ENCODE measurements at regions not wholly inside any gene's neighbourhood (a gene's known extent, or its start where the extent isn't known, plus 50 kb on each side); places are given as distances from the start of the nearest gene placed in this dataset.

DNA sequence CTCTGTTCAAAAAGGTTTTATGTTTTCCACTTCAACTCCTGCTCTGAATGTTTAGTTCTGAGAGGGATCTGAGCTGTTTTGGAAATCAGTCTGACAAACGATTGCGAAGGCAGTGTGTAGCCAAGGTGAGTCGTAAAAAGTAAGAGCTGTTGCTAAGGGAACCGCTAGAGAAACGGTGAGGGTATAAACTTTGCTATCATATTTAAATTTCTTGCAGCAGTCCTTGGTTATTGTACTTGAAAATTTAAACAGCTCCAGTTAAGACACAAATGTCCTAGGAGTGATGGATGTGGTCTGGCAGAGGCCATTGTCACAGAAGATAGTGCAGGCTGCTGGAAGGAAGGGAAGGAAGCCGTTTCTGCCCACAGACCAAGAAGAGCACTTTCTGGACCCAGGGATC, 64.9 kb upstream of the CITED2 start:
- Mint-ChIP-seq H3K27me3 (no peaks in the 10 kb centered on the region), H3K4me1 (peaks cover 0 to 4% (median 3%) of the 10 kb centered on the region in 3 donors), H3K9me3 (no peaks in the 10 kb centered on the region), H3K27ac (no peak overlapping the region), H3K36me3 (no peaks in the 10 kb centered on the region), H3K4me3 (no peak overlapping the region)
- H3K36me3 ChIP-seq (ENCODE audit: control insufficient read depth in 2 of 2, extremely low read depth in 1 of 2, insufficient read depth in 1 of 2, low read length in 1 of 2), result no peaks in the 10 kb centered on the region
- ATAC-seq (replicated peaks in 1 of 4), result no peak
- no peaks in the 10 kb centered on the region for H3K9me3 ChIP-seq
- no peak overlapping the region for H3K4me3 ChIP-seq (ENCODE audit: control insufficient read depth in 1 of 2, extremely low read depth in 1 of 2, low read length in 1 of 2)
- H3K27me3 ChIP-seq (replicated peaks in 1 of 2; ENCODE audit: control insufficient read depth in 2 of 2, extremely low read depth in 1 of 2, insufficient read depth in 2 of 2, low read length in 1 of 2), result no peaks in the 10 kb centered on the region
- H3K4me1 ChIP-seq (ENCODE audit: control insufficient read depth in 1 of 2, extremely low read depth in 1 of 2, insufficient read depth in 2 of 2, low read length in 2 of 2), result no peaks in the 10 kb centered on the region
- 77% methylated on average over 3 of the region's 6 CpGs for WGBS (ENCODE audit: insufficient coverage)
- CTCF ChIA-PET, result no interaction called here
- POLR2A ChIA-PET, result no interaction called here
- no peak overlapping the region for H3K27ac ChIP-seq (ENCODE audit: low read length)
- DNase-seq, result no peak

DNA sequence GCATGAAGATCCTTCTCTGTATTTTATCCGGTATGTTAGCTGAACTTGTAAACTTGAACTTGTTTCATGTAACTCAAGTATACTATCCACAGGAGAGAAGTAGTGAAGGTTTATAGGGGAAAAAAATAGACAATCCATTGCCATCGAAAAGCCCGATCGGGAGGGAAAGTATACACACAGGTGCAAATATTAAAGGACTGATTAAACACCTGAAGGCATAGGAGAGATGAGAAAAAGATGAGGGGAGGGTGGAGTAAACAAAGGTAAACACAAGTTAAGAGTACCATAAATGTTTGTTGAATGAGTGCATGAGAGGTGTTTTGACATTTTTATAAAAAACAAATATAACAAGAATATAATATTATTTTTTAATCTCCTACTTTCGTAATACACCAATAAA, 64.3 kb upstream of the CITED2 start:
- POLR2A ChIA-PET, result no interaction called here
- WGBS (ENCODE audit: insufficient coverage), result no CpG with 5 or more reads among the region's 5 CpGs

DNA sequence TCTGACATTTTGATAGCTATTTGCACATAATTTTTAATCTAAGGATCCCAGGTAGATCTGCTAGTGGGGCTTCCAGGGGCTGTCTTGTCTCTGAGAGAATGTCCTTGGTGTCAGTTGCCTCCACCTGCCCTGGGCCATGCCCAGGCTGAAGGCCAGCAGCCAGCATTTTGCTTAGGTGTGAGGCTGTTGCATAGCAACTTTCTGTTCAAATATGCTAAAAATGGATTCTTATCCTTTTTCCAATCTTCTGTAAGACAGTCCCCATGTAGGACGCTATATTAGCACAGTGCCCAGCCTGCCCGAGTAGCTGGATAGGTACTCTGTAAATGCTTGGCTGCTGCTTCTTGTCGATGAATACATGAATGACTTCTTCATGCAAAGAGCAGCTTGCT, 62.5 kb upstream of the CITED2 start:
- no peak for DNase-seq
- WGBS (ENCODE audit: insufficient coverage), result no CpG with 5 or more reads among the region's 3 CpGs

More for the DNA sequence above, 64.3 kb upstream of the CITED2 start:
- Histone ChIP-seq H3K4me1 (ENCODE audit: control insufficient read depth in 1 of 2, extremely low read depth in 1 of 2, insufficient read depth in 2 of 2, low read length in 2 of 2) (no peaks in the 10 kb centered on the region), H3K36me3 (ENCODE audit: control insufficient read depth in 2 of 2, extremely low read depth in 1 of 2, insufficient read depth in 1 of 2, low read length in 1 of 2) (no peaks in the 10 kb centered on the region), H3K4me3 (ENCODE audit: control insufficient read depth in 1 of 2, extremely low read depth in 1 of 2, low read length in 1 of 2) (no peak overlapping the region), H3K27ac (ENCODE audit: low read length) (no peak overlapping the region), H3K9me3 (no peaks in the 10 kb centered on the region), H3K27me3 (replicated peaks in 1 of 2; ENCODE audit: control insufficient read depth in 2 of 2, extremely low read depth in 1 of 2, insufficient read depth in 2 of 2, low read length in 1 of 2) (no peaks in the 10 kb centered on the region)
- H3K36me3 Mint-ChIP-seq, result no peaks in the 10 kb centered on the region
- ATAC-seq (replicated peaks in 1 of 4) (no peak), DNase-seq (no peak)
- peaks cover 0 to 4% (median 3%) of the 10 kb centered on the region in 3 donors for H3K4me1 Mint-ChIP-seq
- no peak overlapping the region for H3K4me3 Mint-ChIP-seq
- H3K27ac Mint-ChIP-seq, result no peak overlapping the region
- no peaks in the 10 kb centered on the region for H3K9me3 Mint-ChIP-seq
- H3K27me3 Mint-ChIP-seq, result no peaks in the 10 kb centered on the region
- CTCF ChIA-PET, result no interaction called here

DNA sequence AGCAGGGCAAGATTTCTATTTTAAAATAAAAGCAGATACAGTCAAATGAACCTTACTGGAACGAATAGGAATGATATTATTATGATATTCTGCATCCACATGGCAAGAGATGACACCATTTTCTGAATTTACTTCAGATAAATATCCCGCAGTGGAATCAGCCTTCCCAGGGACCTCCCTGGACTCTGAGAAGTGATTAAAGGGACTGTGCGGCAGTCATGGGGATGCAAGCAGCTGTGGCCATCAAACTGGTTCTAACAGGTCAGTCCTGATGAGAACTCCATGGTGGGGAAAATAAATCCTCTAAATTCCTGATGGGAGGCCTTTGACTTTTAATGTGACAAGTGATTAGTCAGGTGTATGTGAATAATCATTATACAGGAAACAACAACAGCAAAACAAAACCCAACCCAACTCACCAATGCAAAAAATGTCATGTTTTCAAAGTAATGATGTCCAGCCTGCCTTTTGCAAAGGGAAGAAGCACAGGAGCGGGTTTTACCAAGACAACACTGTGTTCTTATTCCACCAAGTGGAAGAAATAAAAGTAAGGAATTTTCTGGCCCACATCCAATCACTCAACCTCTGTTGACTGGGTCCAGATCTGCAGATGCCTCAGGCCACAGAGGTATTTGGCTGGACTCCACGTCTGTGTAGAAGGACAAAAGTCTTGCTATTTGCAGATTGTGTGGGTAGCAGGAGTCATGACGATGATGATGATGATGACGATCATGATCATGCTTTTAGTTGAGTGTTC, 61.9 kb upstream of the CITED2 start:
- H3K4me3 Mint-ChIP-seq, result no peak overlapping the region
- H3K9me3 Mint-ChIP-seq, result peaks cover 0 to 13% (median 3%) of the 10 kb centered on the region in 3 donors
- no peaks in the 10 kb centered on the region for H3K9me3 ChIP-seq
- ChIA-PET CTCF (no interaction called here), POLR2A (no interaction called here)
- no peaks in the 10 kb centered on the region for H3K4me1 ChIP-seq (ENCODE audit: control insufficient read depth in 1 of 2, extremely low read depth in 1 of 2, insufficient read depth in 2 of 2, low read length in 2 of 2)
- peaks cover 0 to 1% (median 0%) of the 10 kb centered on the region in 3 donors for H3K4me1 Mint-ChIP-seq
- no peak overlapping the region for H3K27ac ChIP-seq (ENCODE audit: low read length)
- no peak for ATAC-seq (replicated peaks in 1 of 4)
- peaks cover 4% of the 10 kb centered on the region for H3K36me3 Mint-ChIP-seq
- no peak overlapping the region for H3K27ac Mint-ChIP-seq
- H3K36me3 ChIP-seq (ENCODE audit: control insufficient read depth in 2 of 2, extremely low read depth in 1 of 2, insufficient read depth in 1 of 2, low read length in 1 of 2), result no peaks in the 10 kb centered on the region
- H3K4me3 ChIP-seq (ENCODE audit: control insufficient read depth in 1 of 2, extremely low read depth in 1 of 2, low read length in 1 of 2), result no peak overlapping the region
- no peaks in the 10 kb centered on the region for H3K27me3 ChIP-seq (replicated peaks in 1 of 2; ENCODE audit: control insufficient read depth in 2 of 2, extremely low read depth in 1 of 2, insufficient read depth in 2 of 2, low read length in 1 of 2)
- DNase-seq, result no peak
- H3K27me3 Mint-ChIP-seq, result peaks cover 0 to 1% of the 10 kb centered on the region in 2 donors
- WGBS (ENCODE audit: insufficient coverage), result 100% methylated on average over 3 of the region's 7 CpGs

More for the DNA sequence above, 62.5 kb upstream of the CITED2 start:
- no peaks in the 10 kb centered on the region for H3K9me3 ChIP-seq
- no peak overlapping the region for H3K27ac Mint-ChIP-seq
- peaks cover 0 to 1% (median 0%) of the 10 kb centered on the region in 3 donors for H3K4me1 Mint-ChIP-seq
- no peak overlapping the region for H3K4me3 Mint-ChIP-seq
- no peak overlapping the region for H3K27ac ChIP-seq (ENCODE audit: low read length)
- peaks cover 4% of the 10 kb centered on the region for H3K36me3 Mint-ChIP-seq
- H3K36me3 ChIP-seq (ENCODE audit: control insufficient read depth in 2 of 2, extremely low read depth in 1 of 2, insufficient read depth in 1 of 2, low read length in 1 of 2), result no peaks in the 10 kb centered on the region
- POLR2A ChIA-PET, result no interaction called here
- peaks cover 0 to 7% (median 0%) of the 10 kb centered on the region in 3 donors for H3K9me3 Mint-ChIP-seq
- no peak overlapping the region for H3K4me3 ChIP-seq (ENCODE audit: control insufficient read depth in 1 of 2, extremely low read depth in 1 of 2, low read length in 1 of 2)
- H3K4me1 ChIP-seq (ENCODE audit: control insufficient read depth in 1 of 2, extremely low read depth in 1 of 2, insufficient read depth in 2 of 2, low read length in 2 of 2), result no peaks in the 10 kb centered on the region
- ATAC-seq (replicated peaks in 1 of 4), result no peak
- CTCF ChIA-PET, result no interaction called here
- H3K27me3 Mint-ChIP-seq, result peaks cover 0 to 1% of the 10 kb centered on the region in 2 donors
- H3K27me3 ChIP-seq (replicated peaks in 1 of 2; ENCODE audit: control insufficient read depth in 2 of 2, extremely low read depth in 1 of 2, insufficient read depth in 2 of 2, low read length in 1 of 2), result no peaks in the 10 kb centered on the region

DNA sequence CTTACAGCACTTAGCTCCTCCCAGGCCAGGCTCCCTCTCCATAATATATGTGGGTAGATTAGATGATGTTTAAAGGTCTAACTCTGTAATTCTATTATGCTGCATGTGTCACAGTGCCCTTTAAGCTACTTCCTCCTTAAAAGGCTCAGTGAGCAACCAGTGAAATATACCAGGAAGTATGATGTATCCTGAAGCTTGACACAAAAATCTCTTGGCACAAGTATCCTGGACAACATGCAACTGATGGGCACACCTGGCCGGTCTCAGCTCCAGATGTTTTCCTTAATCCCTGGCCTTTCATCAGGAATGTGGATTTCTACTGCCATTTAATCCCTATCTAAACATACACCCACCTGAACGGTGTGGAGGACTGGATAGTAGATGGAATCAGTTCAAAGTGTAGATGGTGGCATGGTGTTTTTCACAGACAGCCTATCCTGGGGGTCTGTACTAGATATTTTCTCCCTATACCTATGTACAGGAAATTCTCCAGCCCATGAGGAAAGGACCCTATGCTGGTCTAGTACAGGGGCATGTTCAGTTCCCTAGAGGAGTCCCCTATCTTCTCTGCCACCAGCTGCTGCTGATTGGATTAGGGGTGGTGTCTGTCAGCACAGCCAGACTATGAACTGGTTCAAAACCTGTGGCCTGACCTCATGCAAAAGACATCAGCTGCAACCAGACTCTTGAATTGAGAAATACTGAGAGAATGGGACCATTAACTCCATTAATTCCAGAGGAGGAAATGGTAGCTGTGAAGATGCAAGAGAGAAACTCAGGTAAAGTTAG, 59.4 kb upstream of the CITED2 start:
- no peak overlapping the region for H3K27ac Mint-ChIP-seq
- no CpG with 5 or more reads among the region's 2 CpGs for WGBS (ENCODE audit: insufficient coverage)
- ATAC-seq (replicated peaks in 1 of 4) (no peak), DNase-seq (no peak)
- H3K27me3 Mint-ChIP-seq, result peaks cover 0 to 3% of the 10 kb centered on the region in 2 donors
- peaks cover 0 to 16% (median 3%) of the 10 kb centered on the region in 3 donors for H3K9me3 Mint-ChIP-seq
- no peaks in the 10 kb centered on the region for H3K4me1 ChIP-seq (ENCODE audit: control insufficient read depth in 1 of 2, extremely low read depth in 1 of 2, insufficient read depth in 2 of 2, low read length in 2 of 2)
- H3K27me3 ChIP-seq (replicated peaks in 1 of 2; ENCODE audit: control insufficient read depth in 2 of 2, extremely low read depth in 1 of 2, insufficient read depth in 2 of 2, low read length in 1 of 2), result no peaks in the 10 kb centered on the region
- peaks cover 4% of the 10 kb centered on the region for H3K36me3 Mint-ChIP-seq
- no peaks in the 10 kb centered on the region for H3K36me3 ChIP-seq (ENCODE audit: control insufficient read depth in 2 of 2, extremely low read depth in 1 of 2, insufficient read depth in 1 of 2, low read length in 1 of 2)
- peaks cover 0 to 1% (median 0%) of the 10 kb centered on the region in 3 donors for H3K4me1 Mint-ChIP-seq
- ChIA-PET CTCF (no interaction called here), POLR2A (interaction anchor here in 1 of 2 donors (0.6 kb wide), 1 partner anchor 13 kb away, joined by 6 read pairs; no protein-coding TSS in a partner anchor)
- no peak overlapping the region for H3K4me3 Mint-ChIP-seq
- no peak overlapping the region for H3K4me3 ChIP-seq (ENCODE audit: control insufficient read depth in 1 of 2, extremely low read depth in 1 of 2, low read length in 1 of 2)
- H3K27ac ChIP-seq (ENCODE audit: low read length), result no peak overlapping the region
- no peaks in the 10 kb centered on the region for H3K9me3 ChIP-seq

DNA sequence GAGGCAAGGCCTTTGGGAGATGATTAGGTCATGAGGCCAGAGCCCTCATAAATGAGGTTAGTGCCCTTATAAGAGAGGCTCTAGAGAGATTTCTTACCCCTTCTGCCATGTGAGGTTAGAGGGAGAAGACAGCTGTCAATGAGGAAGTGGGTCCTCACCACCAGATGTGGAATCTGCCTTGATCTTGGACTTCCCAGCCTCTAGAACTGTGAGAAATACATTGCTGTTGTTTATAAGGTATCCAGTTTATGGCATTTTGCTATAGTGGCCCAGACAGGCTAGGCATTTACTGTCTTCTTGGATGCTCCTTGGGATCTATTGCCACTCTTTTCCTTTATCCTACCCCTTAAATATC, 57.1 kb upstream of the CITED2 start:
- ChIA-PET POLR2A (no interaction called here), CTCF (no interaction called here)
- no peak overlapping the region for H3K27ac ChIP-seq (ENCODE audit: low read length)
- no peak overlapping the region for H3K27ac Mint-ChIP-seq
- no peaks in the 10 kb centered on the region for H3K27me3 ChIP-seq (replicated peaks in 1 of 2; ENCODE audit: control insufficient read depth in 2 of 2, extremely low read depth in 1 of 2, insufficient read depth in 2 of 2, low read length in 1 of 2)
- H3K4me3 ChIP-seq (ENCODE audit: control insufficient read depth in 1 of 2, extremely low read depth in 1 of 2, low read length in 1 of 2), result no peak overlapping the region
- H3K36me3 Mint-ChIP-seq, result peaks cover 4% of the 10 kb centered on the region
- ATAC-seq (replicated peaks in 1 of 4), result no peak
- DNase-seq, result no peak
- peaks cover 8% of the 10 kb centered on the region in 2 donors for H3K27me3 Mint-ChIP-seq
- peaks cover 0 to 16% (median 3%) of the 10 kb centered on the region in 3 donors for H3K9me3 Mint-ChIP-seq
- H3K36me3 ChIP-seq (ENCODE audit: control insufficient read depth in 2 of 2, extremely low read depth in 1 of 2, insufficient read depth in 1 of 2, low read length in 1 of 2), result no peaks in the 10 kb centered on the region
- H3K4me3 Mint-ChIP-seq, result no peak overlapping the region
- peaks cover 0 to 1% (median 0%) of the 10 kb centered on the region in 3 donors for H3K4me1 Mint-ChIP-seq
- no peaks in the 10 kb centered on the region for H3K4me1 ChIP-seq (ENCODE audit: control insufficient read depth in 1 of 2, extremely low read depth in 1 of 2, insufficient read depth in 2 of 2, low read length in 2 of 2)
- H3K9me3 ChIP-seq, result no peaks in the 10 kb centered on the region

All from T-cell (primary cell).